SK-N-SH treated with all-trans-retinoic acid at 6 μM for 48 hours (cell line): ENCODE measurements at regions not wholly inside any gene's neighbourhood (a gene's known extent, or its start where the extent isn't known, plus 50 kb on each side); places are given as distances from the start of the nearest gene placed in this dataset.

Experiments
- ARNTL ChIP-seq: fragments of 450-650 bp; formaldehyde crosslinking; IDR thresholded peaks from 2 replicates; pipeline ENCODE4 v1.5.0; 2020; ENCODE audit warnings: low read depth, mild to moderate bottlenecking, moderate library complexity, borderline replicate concordance
- CSRNP3 ChIP-seq: fragments of 250-450 bp; sonication (Bioruptor Pico); IDR thresholded peaks from 2 replicates; pipeline ENCODE4 v1.5.1; 2021; ENCODE audit warnings: mild to moderate bottlenecking, moderate library complexity
- ESRRG ChIP-seq: fragments of 250-450 bp; sonication (Bioruptor Pico); IDR thresholded peaks from 2 replicates; pipeline ENCODE4 v1.6.1; 2021; ENCODE audit warnings: mild to moderate bottlenecking
- PATZ1 ChIP-seq: fragments of 250-450 bp; sonication (Bioruptor Pico); IDR thresholded peaks from 2 replicates; pipeline ENCODE4 v1.8.0; 2020; ENCODE audit warnings: mild to moderate bottlenecking, moderate library complexity, borderline replicate concordance
- TCF4 ChIP-seq: fragments of 250-450 bp; sonication (Bioruptor Pico); IDR thresholded peaks from 2 replicates; pipeline ENCODE4 v1.8.0; 2021; ENCODE audit warnings: mild to moderate bottlenecking, moderate library complexity, borderline replicate concordance
- TOX ChIP-seq: fragments of 250-450 bp; sonication (Bioruptor Pico); IDR thresholded peaks from 2 replicates; pipeline ENCODE4 v1.8.0; 2021; ENCODE audit warnings: mild to moderate bottlenecking, moderate library complexity, borderline replicate concordance
- TF ChIP-seq, protein P1 (sequence below): fragments of 250-450 bp; sonication (Bioruptor Pico); IDR thresholded peaks from 2 replicates; pipeline ENCODE4 v1.8.0; 2021; ENCODE audit warnings: low read depth, mild to moderate bottlenecking, moderate library complexity, borderline replicate concordance

- TF ChIP-seq CSRNP3 (CRISPR knock-in tag) (no peak), TOX (CRISPR knock-in tag) (no peak), TCF4 (CRISPR knock-in tag) (no peak), ARNTL (CRISPR knock-in tag) (no peak), PATZ1 (CRISPR knock-in tag) (no peak), ESRRG (CRISPR knock-in tag) (no peak)
- TF ChIP-seq, protein P1, sequence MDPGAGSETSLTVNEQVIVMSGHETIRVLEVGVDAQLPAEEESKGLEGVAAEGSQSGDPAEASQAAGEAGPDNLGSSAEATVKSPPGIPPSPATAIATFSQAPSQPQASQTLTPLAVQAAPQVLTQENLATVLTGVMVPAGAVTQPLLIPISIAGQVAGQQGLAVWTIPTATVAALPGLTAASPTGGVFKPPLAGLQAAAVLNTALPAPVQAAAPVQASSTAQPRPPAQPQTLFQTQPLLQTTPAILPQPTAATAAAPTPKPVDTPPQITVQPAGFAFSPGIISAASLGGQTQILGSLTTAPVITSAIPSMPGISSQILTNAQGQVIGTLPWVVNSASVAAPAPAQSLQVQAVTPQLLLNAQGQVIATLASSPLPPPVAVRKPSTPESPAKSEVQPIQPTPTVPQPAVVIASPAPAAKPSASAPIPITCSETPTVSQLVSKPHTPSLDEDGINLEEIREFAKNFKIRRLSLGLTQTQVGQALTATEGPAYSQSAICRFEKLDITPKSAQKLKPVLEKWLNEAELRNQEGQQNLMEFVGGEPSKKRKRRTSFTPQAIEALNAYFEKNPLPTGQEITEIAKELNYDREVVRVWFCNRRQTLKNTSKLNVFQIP (CRISPR knock-in tag), result no peak
Measured at GRCh38 chr7:42414028-42414427, 177.0 kb upstream of the GLI3 start.
